Hematopoietic multipotent progenitor cell treated with erythropoietin and hydrocortisone succinate and interleukin-3 and kit ligand, for 6 days (in vitro differentiated cells): ENCODE measurements at regions not wholly inside any gene's neighbourhood (a gene's known extent, or its start where the extent isn't known, plus 50 kb on each side); places are given as distances from the start of the nearest gene placed in this dataset.

Experiments used
- DNase-seq: peaks from one replicate; pipeline ENCODE4 v3.0.0-alpha.2; 2015

- DNase-seq: no peak
Measured at GRCh38 chr3:168495932-168496331, 400.2 kb upstream of the GOLIM4 start.

- DNase-seq: no peak
Measured at GRCh38 chr3:168495270-168495669, 399.5 kb upstream of the GOLIM4 start.

- no peak for DNase-seq
Measured at GRCh38 chr3:168493412-168494205, 397.9 kb upstream of the GOLIM4 start.

- no peak for DNase-seq
Measured at GRCh38 chr3:168490981-168491380, 395.3 kb upstream of the GOLIM4 start.

GRCh38 chr3:168489301-168489700 lies 393.6 kb upstream of the GOLIM4 start:
- DNase-seq: no peak

- no peak for DNase-seq
Measured at GRCh38 chr3:168485936-168486335, 390.2 kb upstream of the GOLIM4 start.

- peak; percentile 65 for DNase-seq
Measured at GRCh38 chr3:168476360-168476980, 380.7 kb upstream of the GOLIM4 start.

- peak; percentile 91 for DNase-seq
Measured at GRCh38 chr3:168475704-168476103, 380.0 kb upstream of the GOLIM4 start.

- no peak for DNase-seq
Measured at GRCh38 chr3:168473334-168473890, 377.7 kb upstream of the GOLIM4 start.

GRCh38 chr3:168472783-168473182 lies 377.1 kb upstream of the GOLIM4 start:
- no peak for DNase-seq

- DNase-seq: peak; percentile 18
Measured at GRCh38 chr3:168470380-168470779, 374.7 kb upstream of the GOLIM4 start.

- DNase-seq: no peak
Measured at GRCh38 chr3:168469436-168469835, 373.7 kb upstream of the GOLIM4 start.

- DNase-seq: peak; percentile 67
Measured at GRCh38 chr3:168467115-168467714, 371.5 kb upstream of the GOLIM4 start.

- no peak for DNase-seq
Measured at GRCh38 chr3:168461793-168462192, 366.1 kb upstream of the GOLIM4 start.

- DNase-seq: no peak
Measured at GRCh38 chr3:168459226-168459784, 363.6 kb upstream of the GOLIM4 start.

- DNase-seq: no peak
Measured at GRCh38 chr3:168457954-168458539, 362.3 kb upstream of the GOLIM4 start.

- no peak for DNase-seq
Measured at GRCh38 chr3:168455814-168456213, 360.1 kb upstream of the GOLIM4 start.

- DNase-seq: no peak
Measured at GRCh38 chr3:168453623-168454022, 357.9 kb upstream of the GOLIM4 start.

- DNase-seq: no peak
Measured at GRCh38 chr3:168443965-168444364, 348.2 kb upstream of the GOLIM4 start.

GRCh38 chr3:168442502-168442901 lies 346.8 kb upstream of the GOLIM4 start:
- DNase-seq: no peak

GRCh38 chr3:168436245-168436724 lies 340.6 kb upstream of the GOLIM4 start:
- peak; percentile 52 for DNase-seq

- DNase-seq: no peak
Measured at GRCh38 chr3:168431491-168431890, 335.8 kb upstream of the GOLIM4 start.
